CD14-positive monocyte (primary cell): ENCODE measurements at regions not wholly inside any gene's neighbourhood (a gene's known extent, or its start where the extent isn't known, plus 50 kb on each side); places are given as distances from the start of the nearest gene placed in this dataset.

Experiments
- DNase-seq, 3 donors: peaks; one replicate each; pipeline ENCODE4 v3.0.0-alpha.2; 2011 to 2022
- H2AFZ ChIP-seq: 2 replicates; pipeline ENCODE4 v1.6.0; 2012; ENCODE audit warnings: mild to moderate bottlenecking, low read depth, low read length, inconsistent platforms; ENCODE audit not compliant: insufficient read depth, poor library complexity, severe bottlenecking
- H3K27ac ChIP-seq, 2 donors: 1 replicate in 1 of 2; 2 replicates in 1 of 2; pipeline ENCODE4 v1.5.1; 2012 to 2013; ENCODE audit warnings: low read length in 2 of 2, control low read depth in 1 of 2, inconsistent platforms in 1 of 2, low read depth in 1 of 2, mild to moderate bottlenecking in 1 of 2
- H3K27me3 ChIP-seq, 2 donors: one replicate each; pipeline versions ENCODE4 v1.6.0 to v1.6.1; 2011 to 2013; ENCODE audit warnings: low read length in 2 of 2; ENCODE audit not compliant: control insufficient read depth in 2 of 2, insufficient read depth in 2 of 2
- H3K36me3 ChIP-seq, 2 donors: replicated peaks in 1 of 2; 1 replicate in 1 of 2; 2 replicates in 1 of 2; pipeline versions ENCODE4 v1.5.1 to v1.6.1; 2012 to 2013; ENCODE audit warnings: low read length in 2 of 2, control low read depth in 1 of 2, inconsistent platforms in 1 of 2, mild to moderate bottlenecking in 1 of 2; ENCODE audit not compliant: insufficient read depth in 2 of 2, control insufficient read depth in 1 of 2
- H3K4me1 ChIP-seq, 2 donors: 1 replicate in 1 of 2; 2 replicates in 1 of 2; pipeline versions ENCODE4 v1.5.1 to v1.6.1; 2012 to 2013; ENCODE audit warnings: low read length in 2 of 2, control low read depth in 1 of 2, inconsistent platforms in 1 of 2, mild to moderate bottlenecking in 1 of 2, moderate library complexity in 1 of 2; ENCODE audit not compliant: insufficient read depth in 2 of 2, control insufficient read depth in 1 of 2
- H3K4me2 ChIP-seq: replicated peaks from 2 replicates; pipeline ENCODE3; 2012; ENCODE audit warnings: low read length, moderate library complexity, mild to moderate bottlenecking; ENCODE audit not compliant: poor library complexity, severe bottlenecking; ENCODE audit errors: extremely low read depth
- H3K4me3 ChIP-seq, 3 experiments: fragments of 200-600 bp in 1 of 3; sonication (generic) in 1 of 3; replicated peaks in 1 of 3; 1 replicate in 2 of 3; 2 replicates in 1 of 3; pipeline ENCODE4 v1.5.1; 2011 to 2013; ENCODE audit warnings: low read length in 3 of 3, mild to moderate bottlenecking in 3 of 3, control low read depth in 2 of 3, low read depth in 2 of 3, inconsistent platforms in 1 of 3, moderate library complexity in 1 of 3
- H3K79me2 ChIP-seq: 2 replicates; pipeline ENCODE4 v1.6.0; 2012; ENCODE audit warnings: mild to moderate bottlenecking, control low read depth, inconsistent platforms, low read length, moderate library complexity; ENCODE audit not compliant: insufficient read depth
- H3K9ac ChIP-seq: 2 replicates; pipeline ENCODE4 v1.6.0; 2017; ENCODE audit warnings: low read length, mild to moderate bottlenecking; ENCODE audit not compliant: insufficient read depth, poor library complexity, severe bottlenecking
- H3K9me3 ChIP-seq, 2 donors: replicated peaks in 1 of 2; 1 replicate in 1 of 2; 2 replicates in 1 of 2; pipeline versions ENCODE4 v1.5.1 to v1.6.1; 2012 to 2013; ENCODE audit warnings: low read length in 2 of 2, control low read depth in 1 of 2; ENCODE audit not compliant: control insufficient read depth in 1 of 2, insufficient read depth in 1 of 2
- H4K20me1 ChIP-seq: 2 replicates; pipeline ENCODE4 v1.6.0; 2012; ENCODE audit warnings: mild to moderate bottlenecking, low read length, control low read depth, moderate library complexity; ENCODE audit not compliant: insufficient read depth
- H3K27ac Mint-ChIP-seq, 7 donors: one replicate each; pipeline ENCODE4 v1.8.0; 2020; ENCODE audit warnings: mild to moderate bottlenecking in 7 of 7, mixed read lengths in 7 of 7, moderate library complexity in 6 of 7, inconsistent platforms in 2 of 7
- H3K27me3 Mint-ChIP-seq, 3 donors: one replicate each; pipeline ENCODE4 v1.8.0; 2021 to 2022; ENCODE audit warnings: low read depth in 3 of 3, mild to moderate bottlenecking in 3 of 3, mixed read lengths in 3 of 3, moderate library complexity in 3 of 3, inconsistent platforms in 1 of 3
- H3K36me3 Mint-ChIP-seq, 2 donors: one replicate each; pipeline ENCODE4 v1.8.0; 2020; ENCODE audit warnings: mixed read lengths in 2 of 2, inconsistent platforms in 1 of 2, mild to moderate bottlenecking in 1 of 2
- H3K4me1 Mint-ChIP-seq: one replicate; pipeline ENCODE4 v1.8.0; 2020; ENCODE audit warnings: mild to moderate bottlenecking, mixed read lengths
- H3K4me3 Mint-ChIP-seq, 2 donors: one replicate each; pipeline ENCODE4 v1.8.0; 2020; ENCODE audit warnings: mild to moderate bottlenecking in 2 of 2, mixed read lengths in 2 of 2, moderate library complexity in 1 of 2
- H3K9me3 Mint-ChIP-seq, 7 donors: one replicate each; pipeline ENCODE4 v1.8.0; 2020 to 2022; ENCODE audit warnings: mixed read lengths in 7 of 7, mild to moderate bottlenecking in 6 of 7, moderate library complexity in 6 of 7, inconsistent platforms in 2 of 7
- WGBS: methylation state at CpG from one replicate; pipeline ENCODE4 v1.1.5; 2013; ENCODE audit warnings: missing lambda C conversion rate; ENCODE audit not compliant: insufficient coverage; 5-methylcytosine and 5-hydroxymethylcytosine counted together
- intact Hi-C, 2 donors: fragments of 100-400 bp; cut with micrococcal nuclease; formaldehyde crosslinking; loops; one replicate each; pipeline versions ENCODE4 v1.15.0 to v1.15.1; 2023
- TF ChIP-seq, protein P1 (sequence below): fragments of 200-600 bp; IDR thresholded peaks from one replicate; pipeline ENCODE4 v1.8.0; 2022; ENCODE audit warnings: antibody characterized with exemption, mild to moderate bottlenecking

DNA sequence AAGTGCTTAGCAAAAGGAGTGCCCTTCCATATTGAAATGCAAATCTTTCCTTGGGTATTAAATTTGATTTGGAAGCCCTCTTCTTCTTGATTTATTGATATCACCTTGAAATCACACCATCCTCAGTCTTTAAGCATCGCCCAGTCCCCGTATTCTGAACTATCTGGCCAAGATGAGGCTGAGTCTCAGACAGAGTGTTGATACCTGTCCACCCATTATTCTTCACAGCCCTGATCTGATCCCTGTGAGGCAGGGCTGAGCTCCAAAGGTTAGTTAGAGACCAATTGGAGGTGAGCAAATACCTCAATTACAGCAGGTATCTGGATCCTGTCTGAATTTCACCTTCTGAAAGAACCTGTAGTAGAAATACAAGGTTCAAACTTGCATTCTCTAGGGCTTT lies 326.3 kb downstream of the FAT3 start:
- TF ChIP-seq, protein P1, sequence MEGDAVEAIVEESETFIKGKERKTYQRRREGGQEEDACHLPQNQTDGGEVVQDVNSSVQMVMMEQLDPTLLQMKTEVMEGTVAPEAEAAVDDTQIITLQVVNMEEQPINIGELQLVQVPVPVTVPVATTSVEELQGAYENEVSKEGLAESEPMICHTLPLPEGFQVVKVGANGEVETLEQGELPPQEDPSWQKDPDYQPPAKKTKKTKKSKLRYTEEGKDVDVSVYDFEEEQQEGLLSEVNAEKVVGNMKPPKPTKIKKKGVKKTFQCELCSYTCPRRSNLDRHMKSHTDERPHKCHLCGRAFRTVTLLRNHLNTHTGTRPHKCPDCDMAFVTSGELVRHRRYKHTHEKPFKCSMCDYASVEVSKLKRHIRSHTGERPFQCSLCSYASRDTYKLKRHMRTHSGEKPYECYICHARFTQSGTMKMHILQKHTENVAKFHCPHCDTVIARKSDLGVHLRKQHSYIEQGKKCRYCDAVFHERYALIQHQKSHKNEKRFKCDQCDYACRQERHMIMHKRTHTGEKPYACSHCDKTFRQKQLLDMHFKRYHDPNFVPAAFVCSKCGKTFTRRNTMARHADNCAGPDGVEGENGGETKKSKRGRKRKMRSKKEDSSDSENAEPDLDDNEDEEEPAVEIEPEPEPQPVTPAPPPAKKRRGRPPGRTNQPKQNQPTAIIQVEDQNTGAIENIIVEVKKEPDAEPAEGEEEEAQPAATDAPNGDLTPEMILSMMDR: no peak
- no peaks in the 10 kb centered on the region for H3K79me2 ChIP-seq
- Mint-ChIP-seq H3K27me3 (peaks cover 0 to 1% (median 0%) of the 10 kb centered on the region in 3 donors), H3K27ac (no peak overlapping the region), H3K4me3 (no peak overlapping the region), H3K9me3 (peaks cover 0 to 2% (median 0%) of the 10 kb centered on the region in 7 donors), H3K4me1 (no peaks in the 10 kb centered on the region), H3K36me3 (no peaks in the 10 kb centered on the region)
- WGBS: 92% methylated on average over 2 of the region's 2 CpGs
- intact Hi-C loops: no loop called here
- H3K27ac ChIP-seq: no peak overlapping the region
- no peak overlapping the region for H2AFZ ChIP-seq
- H3K27me3 ChIP-seq: no peaks in the 10 kb centered on the region
- no peak overlapping the region for H3K9ac ChIP-seq
- no peaks in the 10 kb centered on the region for H4K20me1 ChIP-seq
- no peaks in the 10 kb centered on the region for H3K4me1 ChIP-seq
- no peaks in the 10 kb centered on the region for H3K9me3 ChIP-seq
- no peak overlapping the region for H3K4me3 ChIP-seq
- H3K36me3 ChIP-seq: no peaks in the 10 kb centered on the region
- DNase-seq: no peak
- H3K4me2 ChIP-seq: no peak overlapping the region

DNA sequence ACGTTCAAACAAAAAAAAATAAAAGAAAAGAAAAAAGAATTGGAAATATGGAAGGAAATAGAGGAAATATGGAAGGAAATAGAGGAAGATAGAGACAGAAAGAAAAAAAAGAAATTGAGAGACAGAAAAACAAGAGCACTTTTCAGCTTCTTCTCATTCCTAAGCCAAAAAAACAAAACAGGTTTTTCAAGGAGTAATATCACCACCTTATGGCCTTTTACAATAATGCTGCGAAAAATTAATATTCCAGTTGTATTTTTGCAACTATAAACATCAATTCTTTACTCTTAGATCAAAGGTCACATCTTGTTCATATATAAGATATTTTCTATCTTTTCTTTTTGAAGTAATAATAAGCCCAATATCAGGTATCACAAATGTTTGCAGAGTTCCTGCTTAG lies 328.3 kb downstream of the FAT3 start:
- Mint-ChIP-seq H3K4me1 (no peaks in the 10 kb centered on the region), H3K27me3 (peaks cover 0 to 1% (median 0%) of the 10 kb centered on the region in 3 donors), H3K9me3 (peaks cover 0 to 2% (median 0%) of the 10 kb centered on the region in 7 donors), H3K27ac (no peak overlapping the region), H3K4me3 (no peak overlapping the region), H3K36me3 (no peaks in the 10 kb centered on the region)
- TF ChIP-seq, protein P1: no peak
- no peak for DNase-seq
- no peak overlapping the region for H3K27ac ChIP-seq
- H3K36me3 ChIP-seq: no peaks in the 10 kb centered on the region
- no peaks in the 10 kb centered on the region for H3K27me3 ChIP-seq
- no peaks in the 10 kb centered on the region for H3K79me2 ChIP-seq
- H3K4me3 ChIP-seq: no peak overlapping the region
- no peak overlapping the region for H2AFZ ChIP-seq
- H3K9ac ChIP-seq: no peak overlapping the region
- no CpG with 5 or more reads among the region's 2 CpGs for WGBS
- H3K4me2 ChIP-seq: no peak overlapping the region
- intact Hi-C loops: no loop called here
- H3K9me3 ChIP-seq: no peaks in the 10 kb centered on the region
- H4K20me1 ChIP-seq: no peaks in the 10 kb centered on the region
- H3K4me1 ChIP-seq: no peaks in the 10 kb centered on the region
